GM23338 (cell line): ENCODE measurements at regions not wholly inside any gene's neighbourhood (a gene's known extent, or its start where the extent isn't known, plus 50 kb on each side); places are given as distances from the start of the nearest gene placed in this dataset.

Experiments used
- ATAC-seq: fragments of 200-7000 bp; cut with Tn5 transposase; 3 replicates; pipeline ENCODE4 v1.9.1; 2020
- DNase-seq: peaks from one replicate; pipeline ENCODE4 v3.0.0-alpha.2; 2015; ENCODE audit warnings: low spot score
- H2AFZ ChIP-seq: fragments of 200-600 bp; sonication (generic); 2 replicates; pipeline ENCODE4 v1.8.0; 2016; ENCODE audit warnings: antibody characterized with exemption, mild to moderate bottlenecking, moderate library complexity
- H3F3A ChIP-seq: fragments of 200-600 bp; sonication (generic); replicated peaks from 2 replicates; pipeline ENCODE4 v1.8.0; 2017; ENCODE audit warnings: antibody characterized with exemption, mixed run types, low read depth
- H3K27ac ChIP-seq: fragments of 200-600 bp; sonication (generic); 2 replicates; pipeline ENCODE4 v1.6.1; 2016; ENCODE audit warnings: low read depth
- H3K27me3 ChIP-seq: fragments of 200-600 bp; sonication (generic); 2 replicates; pipeline ENCODE4 v1.8.0; 2016; ENCODE audit warnings: mild to moderate bottlenecking, mixed run types, moderate library complexity; ENCODE audit not compliant: insufficient read depth
- H3K36me3 ChIP-seq: fragments of 200-600 bp; sonication (generic); 2 replicates; pipeline ENCODE4 v1.8.0; 2016; ENCODE audit warnings: mild to moderate bottlenecking; ENCODE audit not compliant: insufficient read depth
- H3K4me1 ChIP-seq: fragments of 200-600 bp; sonication (generic); 2 replicates; pipeline ENCODE4 v1.8.0; 2016; ENCODE audit warnings: mild to moderate bottlenecking, moderate library complexity; ENCODE audit not compliant: insufficient read depth
- H3K4me2 ChIP-seq: fragments of 200-600 bp; sonication (generic); 2 replicates; pipeline ENCODE4 v1.7.1; 2017; ENCODE audit warnings: mixed run types
- H3K4me3 ChIP-seq: fragments of 200-600 bp; sonication (generic); 2 replicates; pipeline ENCODE4 v1.6.1; 2016; ENCODE audit warnings: mixed run types
- H3K79me2 ChIP-seq: fragments of 200-600 bp; sonication (generic); replicated peaks from 2 replicates; pipeline ENCODE4 v1.8.0; 2017; ENCODE audit warnings: mild to moderate bottlenecking; ENCODE audit not compliant: insufficient read depth
- H3K9me2 ChIP-seq: fragments of 200-600 bp; sonication (generic); 2 replicates; pipeline ENCODE4 v1.8.0; 2017; ENCODE audit not compliant: insufficient read depth
- H4K20me1 ChIP-seq: fragments of 200-600 bp; sonication (generic); replicated peaks from 2 replicates; pipeline ENCODE4 v1.8.0; 2017; ENCODE audit warnings: mild to moderate bottlenecking; ENCODE audit not compliant: insufficient read depth
- H3K27ac Mint-ChIP-seq: 2 replicates; pipeline ENCODE4 v1.8.0; 2020; ENCODE audit warnings: inconsistent platforms, mild to moderate bottlenecking, moderate library complexity, mixed read lengths
- H3K27me3 Mint-ChIP-seq: 3 replicates; pipeline ENCODE4 v1.8.0; 2022; ENCODE audit warnings: low read depth, mild to moderate bottlenecking, moderate library complexity, mixed read lengths, inconsistent platforms; ENCODE audit not compliant: insufficient read depth, poor library complexity
- H3K36me3 Mint-ChIP-seq: 3 replicates; pipeline ENCODE4 v1.8.0; 2021; ENCODE audit warnings: low read depth, mild to moderate bottlenecking, inconsistent platforms, moderate library complexity, mixed read lengths
- H3K4me1 Mint-ChIP-seq: 3 replicates; pipeline ENCODE4 v1.8.0; 2020; ENCODE audit warnings: mild to moderate bottlenecking, inconsistent platforms, mixed read lengths
- H3K4me3 Mint-ChIP-seq: 3 replicates; pipeline ENCODE4 v1.8.0; 2021; ENCODE audit warnings: moderate library complexity, mild to moderate bottlenecking, inconsistent platforms, mixed read lengths
- H3K9me3 Mint-ChIP-seq: 3 replicates; pipeline ENCODE4 v1.8.0; 2020; ENCODE audit warnings: moderate library complexity, mild to moderate bottlenecking, inconsistent platforms, mixed read lengths
- CREB1 ChIP-seq: fragments of 250-450 bp; sonication (Bioruptor Pico); IDR thresholded peaks from 2 replicates; pipeline ENCODE4 v1.5.0; 2020; ENCODE audit warnings: low read depth, mild to moderate bottlenecking, moderate library complexity
- EZH2 ChIP-seq: fragments of 200-600 bp; sonication (generic); IDR thresholded peaks from one replicate; pipeline ENCODE4 v1.8.0; 2017; ENCODE audit warnings: antibody characterized with exemption, mild to moderate bottlenecking, low read depth; ENCODE audit not compliant: unreplicated experiment
- EZH2phosphoT487 ChIP-seq: fragments of 200-600 bp; sonication (generic); IDR thresholded peaks from one replicate; pipeline ENCODE4 v1.8.1; 2018; ENCODE audit warnings: antibody characterized with exemption; ENCODE audit not compliant: unreplicated experiment
- JUNB ChIP-seq: IDR thresholded peaks from one replicate; pipeline ENCODE4 v1.6.1; 2016; ENCODE audit warnings: antibody characterized with exemption; ENCODE audit not compliant: unreplicated experiment
- NANOG ChIP-seq: IDR thresholded peaks from 2 replicates; pipeline ENCODE4 v1.6.1; 2016; ENCODE audit warnings: antibody characterized with exemption, borderline replicate concordance
- POLR2AphosphoS5 ChIP-seq: IDR thresholded peaks from 2 replicates; pipeline ENCODE4 v1.6.1; 2016; ENCODE audit warnings: antibody characterized with exemption, low read depth
- STAT1 ChIP-seq: IDR thresholded peaks from one replicate; pipeline ENCODE4 v1.6.1; 2016; ENCODE audit warnings: antibody characterized with exemption; ENCODE audit not compliant: unreplicated experiment
- ZNF114 ChIP-seq: fragments of 250-450 bp; sonication (Bioruptor Pico); IDR thresholded peaks from 2 replicates; pipeline ENCODE4 v1.5.0; 2020; ENCODE audit warnings: mild to moderate bottlenecking, moderate library complexity
- ZNF331 ChIP-seq: fragments of 250-450 bp; sonication (Bioruptor Pico); IDR thresholded peaks from 2 replicates; pipeline ENCODE4 v1.5.0; 2020; ENCODE audit warnings: low read depth, mild to moderate bottlenecking, moderate library complexity
- TF ChIP-seq, protein P1 (sequence below): fragments of 250-450 bp; sonication (Bioruptor Pico); IDR thresholded peaks from 2 replicates; pipeline ENCODE4 v1.5.0; 2020; ENCODE audit warnings: mild to moderate bottlenecking, moderate library complexity
- TF ChIP-seq, protein P2 (sequence below): IDR thresholded peaks from 2 replicates; pipeline ENCODE4 v1.6.1; 2016; ENCODE audit warnings: antibody characterized with exemption
- TF ChIP-seq, protein P3 (sequence below): IDR thresholded peaks from one replicate; pipeline ENCODE4 v1.6.1; 2018; ENCODE audit warnings: antibody characterized with exemption; ENCODE audit not compliant: unreplicated experiment
- TF ChIP-seq, protein P4 (sequence below), 2 experiments: fragments of 200-600 bp in 1 of 2; sonication (generic) in 1 of 2; conservative IDR thresholded peaks; 2 replicates each; pipeline versions ENCODE4 v1.5.1 to v1.6.1; 2016 to 2017; ENCODE audit warnings: antibody characterized with exemption in 2 of 2, low read depth in 2 of 2, mild to moderate bottlenecking in 2 of 2, moderate library complexity in 1 of 2

DNA sequence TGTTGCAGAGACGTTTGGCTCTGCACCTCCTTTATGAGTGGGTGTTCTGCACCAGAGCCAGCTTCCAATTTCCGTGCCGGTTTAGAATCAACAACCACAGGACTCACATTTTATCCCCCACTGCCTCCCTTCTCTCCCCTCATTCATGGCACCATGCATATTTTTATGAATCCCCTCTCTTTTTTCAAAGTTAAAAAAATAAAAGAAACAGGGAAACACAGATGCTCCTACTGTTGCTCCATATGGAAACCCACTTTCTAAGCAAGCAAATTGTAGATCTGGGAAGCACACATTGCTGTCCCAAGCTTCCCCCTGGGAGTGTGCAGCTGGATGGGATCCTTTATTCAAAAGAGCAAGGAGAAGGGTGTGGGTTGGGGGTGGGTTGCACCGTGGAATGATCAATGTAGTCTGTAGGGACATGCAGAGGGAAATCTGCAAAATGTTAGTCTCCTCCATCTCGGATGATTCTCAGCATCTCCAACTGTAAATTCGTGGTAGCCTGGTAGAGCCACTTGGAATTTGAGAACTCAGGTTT lies 410.0 kb upstream of the ADAMTSL1 start:
- H3F3A ChIP-seq: no peaks in the 10 kb centered on the region
- no peak overlapping the region for H3K27ac ChIP-seq
- no peaks in the 10 kb centered on the region for H3K27me3 ChIP-seq
- ATAC-seq (no peak), DNase-seq (no peak)
- no peaks in the 10 kb centered on the region for H3K9me2 ChIP-seq
- no peak overlapping the region for H3K27ac Mint-ChIP-seq
- no peaks in the 10 kb centered on the region for H3K9me3 Mint-ChIP-seq
- no peaks in the 10 kb centered on the region for H3K79me2 ChIP-seq
- no peak overlapping the region for H2AFZ ChIP-seq
- no peaks in the 10 kb centered on the region for H3K36me3 Mint-ChIP-seq
- no peaks in the 10 kb centered on the region for H3K4me1 ChIP-seq
- no peaks in the 10 kb centered on the region for H4K20me1 ChIP-seq
- no peak overlapping the region for H3K4me3 ChIP-seq
- TF ChIP-seq NANOG: no peak
- TF ChIP-seq JUNB: no peak
- TF ChIP-seq ZNF331: no peak
- TF ChIP-seq, protein P1, sequence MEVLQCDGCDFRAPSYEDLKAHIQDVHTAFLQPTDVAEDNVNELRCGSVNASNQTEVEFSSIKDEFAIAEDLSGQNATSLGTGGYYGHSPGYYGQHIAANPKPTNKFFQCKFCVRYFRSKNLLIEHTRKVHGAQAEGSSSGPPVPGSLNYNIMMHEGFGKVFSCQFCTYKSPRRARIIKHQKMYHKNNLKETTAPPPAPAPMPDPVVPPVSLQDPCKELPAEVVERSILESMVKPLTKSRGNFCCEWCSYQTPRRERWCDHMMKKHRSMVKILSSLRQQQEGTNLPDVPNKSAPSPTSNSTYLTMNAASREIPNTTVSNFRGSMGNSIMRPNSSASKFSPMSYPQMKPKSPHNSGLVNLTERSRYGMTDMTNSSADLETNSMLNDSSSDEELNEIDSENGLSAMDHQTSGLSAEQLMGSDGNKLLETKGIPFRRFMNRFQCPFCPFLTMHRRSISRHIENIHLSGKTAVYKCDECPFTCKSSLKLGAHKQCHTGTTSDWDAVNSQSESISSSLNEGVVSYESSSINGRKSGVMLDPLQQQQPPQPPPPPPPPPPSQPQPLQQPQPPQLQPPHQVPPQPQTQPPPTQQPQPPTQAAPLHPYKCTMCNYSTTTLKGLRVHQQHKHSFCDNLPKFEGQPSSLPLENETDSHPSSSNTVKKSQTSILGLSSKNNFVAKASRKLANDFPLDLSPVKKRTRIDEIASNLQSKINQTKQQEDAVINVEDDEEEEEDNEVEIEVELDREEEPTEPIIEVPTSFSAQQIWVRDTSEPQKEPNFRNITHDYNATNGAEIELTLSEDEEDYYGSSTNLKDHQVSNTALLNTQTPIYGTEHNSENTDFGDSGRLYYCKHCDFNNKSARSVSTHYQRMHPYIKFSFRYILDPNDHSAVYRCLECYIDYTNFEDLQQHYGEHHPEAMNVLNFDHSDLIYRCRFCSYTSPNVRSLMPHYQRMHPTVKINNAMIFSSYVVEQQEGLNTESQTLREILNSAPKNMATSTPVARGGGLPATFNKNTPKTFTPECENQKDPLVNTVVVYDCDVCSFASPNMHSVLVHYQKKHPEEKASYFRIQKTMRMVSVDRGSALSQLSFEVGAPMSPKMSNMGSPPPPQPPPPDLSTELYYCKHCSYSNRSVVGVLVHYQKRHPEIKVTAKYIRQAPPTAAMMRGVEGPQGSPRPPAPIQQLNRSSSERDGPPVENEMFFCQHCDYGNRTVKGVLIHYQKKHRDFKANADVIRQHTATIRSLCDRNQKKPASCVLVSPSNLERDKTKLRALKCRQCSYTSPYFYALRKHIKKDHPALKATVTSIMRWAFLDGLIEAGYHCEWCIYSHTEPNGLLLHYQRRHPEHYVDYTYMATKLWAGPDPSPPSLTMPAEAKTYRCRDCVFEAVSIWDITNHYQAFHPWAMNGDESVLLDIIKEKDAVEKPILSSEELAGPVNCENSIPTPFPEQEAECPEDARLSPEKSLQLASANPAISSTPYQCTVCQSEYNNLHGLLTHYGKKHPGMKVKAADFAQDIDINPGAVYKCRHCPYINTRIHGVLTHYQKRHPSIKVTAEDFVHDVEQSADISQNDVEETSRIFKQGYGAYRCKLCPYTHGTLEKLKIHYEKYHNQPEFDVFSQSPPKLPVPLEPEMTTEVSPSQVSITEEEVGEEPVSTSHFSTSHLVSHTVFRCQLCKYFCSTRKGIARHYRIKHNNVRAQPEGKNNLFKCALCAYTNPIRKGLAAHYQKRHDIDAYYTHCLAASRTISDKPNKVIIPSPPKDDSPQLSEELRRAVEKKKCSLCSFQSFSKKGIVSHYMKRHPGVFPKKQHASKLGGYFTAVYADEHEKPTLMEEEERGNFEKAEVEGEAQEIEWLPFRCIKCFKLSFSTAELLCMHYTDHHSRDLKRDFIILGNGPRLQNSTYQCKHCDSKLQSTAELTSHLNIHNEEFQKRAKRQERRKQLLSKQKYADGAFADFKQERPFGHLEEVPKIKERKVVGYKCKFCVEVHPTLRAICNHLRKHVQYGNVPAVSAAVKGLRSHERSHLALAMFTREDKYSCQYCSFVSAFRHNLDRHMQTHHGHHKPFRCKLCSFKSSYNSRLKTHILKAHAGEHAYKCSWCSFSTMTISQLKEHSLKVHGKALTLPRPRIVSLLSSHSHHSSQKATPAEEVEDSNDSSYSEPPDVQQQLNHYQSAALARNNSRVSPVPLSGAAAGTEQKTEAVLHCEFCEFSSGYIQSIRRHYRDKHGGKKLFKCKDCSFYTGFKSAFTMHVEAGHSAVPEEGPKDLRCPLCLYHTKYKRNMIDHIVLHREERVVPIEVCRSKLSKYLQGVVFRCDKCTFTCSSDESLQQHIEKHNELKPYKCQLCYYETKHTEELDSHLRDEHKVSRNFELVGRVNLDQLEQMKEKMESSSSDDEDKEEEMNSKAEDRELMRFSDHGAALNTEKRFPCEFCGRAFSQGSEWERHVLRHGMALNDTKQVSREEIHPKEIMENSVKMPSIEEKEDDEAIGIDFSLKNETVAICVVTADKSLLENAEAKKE: no peak
- TF ChIP-seq, protein P2, sequence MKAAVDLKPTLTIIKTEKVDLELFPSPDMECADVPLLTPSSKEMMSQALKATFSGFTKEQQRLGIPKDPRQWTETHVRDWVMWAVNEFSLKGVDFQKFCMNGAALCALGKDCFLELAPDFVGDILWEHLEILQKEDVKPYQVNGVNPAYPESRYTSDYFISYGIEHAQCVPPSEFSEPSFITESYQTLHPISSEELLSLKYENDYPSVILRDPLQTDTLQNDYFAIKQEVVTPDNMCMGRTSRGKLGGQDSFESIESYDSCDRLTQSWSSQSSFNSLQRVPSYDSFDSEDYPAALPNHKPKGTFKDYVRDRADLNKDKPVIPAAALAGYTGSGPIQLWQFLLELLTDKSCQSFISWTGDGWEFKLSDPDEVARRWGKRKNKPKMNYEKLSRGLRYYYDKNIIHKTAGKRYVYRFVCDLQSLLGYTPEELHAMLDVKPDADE: no peak
- no peak for TF ChIP-seq EZH2
- TF ChIP-seq CREB1 (CRISPR knock-in tag): no peak
- TF ChIP-seq POLR2AphosphoS5: no peak
- TF ChIP-seq, protein P3, sequence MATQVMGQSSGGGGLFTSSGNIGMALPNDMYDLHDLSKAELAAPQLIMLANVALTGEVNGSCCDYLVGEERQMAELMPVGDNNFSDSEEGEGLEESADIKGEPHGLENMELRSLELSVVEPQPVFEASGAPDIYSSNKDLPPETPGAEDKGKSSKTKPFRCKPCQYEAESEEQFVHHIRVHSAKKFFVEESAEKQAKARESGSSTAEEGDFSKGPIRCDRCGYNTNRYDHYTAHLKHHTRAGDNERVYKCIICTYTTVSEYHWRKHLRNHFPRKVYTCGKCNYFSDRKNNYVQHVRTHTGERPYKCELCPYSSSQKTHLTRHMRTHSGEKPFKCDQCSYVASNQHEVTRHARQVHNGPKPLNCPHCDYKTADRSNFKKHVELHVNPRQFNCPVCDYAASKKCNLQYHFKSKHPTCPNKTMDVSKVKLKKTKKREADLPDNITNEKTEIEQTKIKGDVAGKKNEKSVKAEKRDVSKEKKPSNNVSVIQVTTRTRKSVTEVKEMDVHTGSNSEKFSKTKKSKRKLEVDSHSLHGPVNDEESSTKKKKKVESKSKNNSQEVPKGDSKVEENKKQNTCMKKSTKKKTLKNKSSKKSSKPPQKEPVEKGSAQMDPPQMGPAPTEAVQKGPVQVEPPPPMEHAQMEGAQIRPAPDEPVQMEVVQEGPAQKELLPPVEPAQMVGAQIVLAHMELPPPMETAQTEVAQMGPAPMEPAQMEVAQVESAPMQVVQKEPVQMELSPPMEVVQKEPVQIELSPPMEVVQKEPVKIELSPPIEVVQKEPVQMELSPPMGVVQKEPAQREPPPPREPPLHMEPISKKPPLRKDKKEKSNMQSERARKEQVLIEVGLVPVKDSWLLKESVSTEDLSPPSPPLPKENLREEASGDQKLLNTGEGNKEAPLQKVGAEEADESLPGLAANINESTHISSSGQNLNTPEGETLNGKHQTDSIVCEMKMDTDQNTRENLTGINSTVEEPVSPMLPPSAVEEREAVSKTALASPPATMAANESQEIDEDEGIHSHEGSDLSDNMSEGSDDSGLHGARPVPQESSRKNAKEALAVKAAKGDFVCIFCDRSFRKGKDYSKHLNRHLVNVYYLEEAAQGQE: no peak
- TF ChIP-seq, protein P4, sequence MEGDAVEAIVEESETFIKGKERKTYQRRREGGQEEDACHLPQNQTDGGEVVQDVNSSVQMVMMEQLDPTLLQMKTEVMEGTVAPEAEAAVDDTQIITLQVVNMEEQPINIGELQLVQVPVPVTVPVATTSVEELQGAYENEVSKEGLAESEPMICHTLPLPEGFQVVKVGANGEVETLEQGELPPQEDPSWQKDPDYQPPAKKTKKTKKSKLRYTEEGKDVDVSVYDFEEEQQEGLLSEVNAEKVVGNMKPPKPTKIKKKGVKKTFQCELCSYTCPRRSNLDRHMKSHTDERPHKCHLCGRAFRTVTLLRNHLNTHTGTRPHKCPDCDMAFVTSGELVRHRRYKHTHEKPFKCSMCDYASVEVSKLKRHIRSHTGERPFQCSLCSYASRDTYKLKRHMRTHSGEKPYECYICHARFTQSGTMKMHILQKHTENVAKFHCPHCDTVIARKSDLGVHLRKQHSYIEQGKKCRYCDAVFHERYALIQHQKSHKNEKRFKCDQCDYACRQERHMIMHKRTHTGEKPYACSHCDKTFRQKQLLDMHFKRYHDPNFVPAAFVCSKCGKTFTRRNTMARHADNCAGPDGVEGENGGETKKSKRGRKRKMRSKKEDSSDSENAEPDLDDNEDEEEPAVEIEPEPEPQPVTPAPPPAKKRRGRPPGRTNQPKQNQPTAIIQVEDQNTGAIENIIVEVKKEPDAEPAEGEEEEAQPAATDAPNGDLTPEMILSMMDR (conservative IDR thresholded peaks at IDR 0.05; ENCODE audit: low read depth in 2 of 2): no peak
- TF ChIP-seq STAT1: no peak
- no peak for TF ChIP-seq EZH2phosphoT487
- no peak for TF ChIP-seq ZNF114 (CRISPR knock-in tag)
- peaks cover 2% of the 10 kb centered on the region for H3K27me3 Mint-ChIP-seq
- no peaks in the 10 kb centered on the region for H3K36me3 ChIP-seq
- H3K4me1 Mint-ChIP-seq: no peaks in the 10 kb centered on the region
- no peak overlapping the region for H3K4me3 Mint-ChIP-seq
- no peak overlapping the region for H3K4me2 ChIP-seq
